GM13977 (cell line): ENCODE measurements at regions not wholly inside any gene's neighbourhood (a gene's known extent, or its start where the extent isn't known, plus 50 kb on each side); places are given as distances from the start of the nearest gene placed in this dataset.

ENCODE experiments used
- DNase-seq: peaks from one replicate; pipeline ENCODE4 v3.0.0; 2012; ENCODE audit warnings: low spot score
- in situ Hi-C: fragments of 300-500 bp; cut with MboI; formaldehyde crosslinking; loops from one replicate; pipeline ENCODE4 v1.12.0; 2022; ENCODE audit warnings: low sequenced_read_pairs, low pct_unique_long_range_greater_than_20kb, mixed read lengths, inconsistent platforms; ENCODE audit not compliant: unreplicated experiment
- TF ChIP-seq, protein P1 (sequence below): IDR thresholded peaks from 2 replicates; pipeline ENCODE4 v1.5.1; 2012; ENCODE audit warnings: mild to moderate bottlenecking, control low read depth; ENCODE audit not compliant: insufficient read depth; ENCODE audit errors: extremely low read depth, missing control alignments

DNA sequence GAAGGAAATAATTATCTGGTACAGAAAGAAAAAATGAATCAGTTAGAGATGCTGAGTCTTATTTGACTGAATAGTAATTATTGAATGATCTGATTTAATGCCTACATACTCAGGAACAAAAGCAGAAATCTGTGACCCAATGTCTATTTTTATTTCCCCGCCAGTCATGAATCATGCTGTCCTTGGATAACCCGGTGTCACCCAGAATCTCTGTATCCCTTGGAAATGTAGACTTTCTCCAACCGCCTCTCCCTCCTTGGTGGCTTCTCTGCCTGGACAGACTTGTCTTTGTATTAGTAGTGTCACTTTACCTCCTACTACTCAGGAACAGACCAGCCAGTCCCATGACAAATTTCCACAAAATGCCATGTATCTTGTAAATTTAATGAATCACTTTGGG lies 173.3 kb upstream of the PDGFD start:
- in situ Hi-C loops: no loop called here
- TF ChIP-seq, protein P1, sequence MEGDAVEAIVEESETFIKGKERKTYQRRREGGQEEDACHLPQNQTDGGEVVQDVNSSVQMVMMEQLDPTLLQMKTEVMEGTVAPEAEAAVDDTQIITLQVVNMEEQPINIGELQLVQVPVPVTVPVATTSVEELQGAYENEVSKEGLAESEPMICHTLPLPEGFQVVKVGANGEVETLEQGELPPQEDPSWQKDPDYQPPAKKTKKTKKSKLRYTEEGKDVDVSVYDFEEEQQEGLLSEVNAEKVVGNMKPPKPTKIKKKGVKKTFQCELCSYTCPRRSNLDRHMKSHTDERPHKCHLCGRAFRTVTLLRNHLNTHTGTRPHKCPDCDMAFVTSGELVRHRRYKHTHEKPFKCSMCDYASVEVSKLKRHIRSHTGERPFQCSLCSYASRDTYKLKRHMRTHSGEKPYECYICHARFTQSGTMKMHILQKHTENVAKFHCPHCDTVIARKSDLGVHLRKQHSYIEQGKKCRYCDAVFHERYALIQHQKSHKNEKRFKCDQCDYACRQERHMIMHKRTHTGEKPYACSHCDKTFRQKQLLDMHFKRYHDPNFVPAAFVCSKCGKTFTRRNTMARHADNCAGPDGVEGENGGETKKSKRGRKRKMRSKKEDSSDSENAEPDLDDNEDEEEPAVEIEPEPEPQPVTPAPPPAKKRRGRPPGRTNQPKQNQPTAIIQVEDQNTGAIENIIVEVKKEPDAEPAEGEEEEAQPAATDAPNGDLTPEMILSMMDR: no peak
- no peak for DNase-seq

DNA sequence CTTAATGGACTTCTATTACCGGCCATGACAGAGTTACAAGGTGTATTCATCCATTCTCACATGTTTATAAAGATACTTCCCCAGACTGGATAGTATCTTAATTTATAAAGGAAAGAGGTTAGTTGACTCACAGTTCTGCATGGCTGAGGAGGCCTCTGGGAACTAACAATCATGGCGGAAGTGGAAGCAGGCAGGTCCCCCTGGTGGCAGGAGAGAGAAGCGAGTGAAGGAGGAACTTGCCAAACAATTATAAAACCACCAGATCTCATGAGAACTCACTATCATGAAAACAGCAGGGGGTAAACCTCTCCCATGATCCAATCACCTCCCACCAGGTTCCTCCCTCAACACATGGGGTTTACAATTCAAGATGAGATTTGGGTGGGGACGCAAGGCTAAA lies 170.0 kb upstream of the PDGFD start:
- DNase-seq: no peak
- in situ Hi-C loops: no loop called here
- TF ChIP-seq, protein P1: peak; percentile 30

DNA sequence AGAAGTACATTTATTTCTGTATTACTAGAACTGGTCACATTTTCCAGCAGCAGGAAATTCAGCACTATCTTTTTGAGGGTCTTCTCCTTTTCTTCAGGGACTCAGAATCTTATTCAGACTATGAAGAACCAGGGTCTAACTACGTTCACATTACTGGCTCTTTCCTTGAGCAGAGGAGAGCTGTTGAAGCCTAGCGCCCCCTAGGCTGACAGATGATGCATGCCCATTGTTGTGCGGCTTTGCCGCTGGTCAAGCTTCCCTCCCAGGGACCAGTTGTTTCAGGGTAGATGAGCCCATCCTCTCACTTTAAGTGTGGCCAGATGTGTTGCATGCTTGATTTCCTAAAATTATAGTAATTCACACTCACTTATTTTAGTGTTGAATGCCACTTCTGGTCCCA lies 168.2 kb upstream of the PDGFD start:
- no peak for DNase-seq
- in situ Hi-C loops: no loop called here
- TF ChIP-seq, protein P1: peak; percentile 50

DNA sequence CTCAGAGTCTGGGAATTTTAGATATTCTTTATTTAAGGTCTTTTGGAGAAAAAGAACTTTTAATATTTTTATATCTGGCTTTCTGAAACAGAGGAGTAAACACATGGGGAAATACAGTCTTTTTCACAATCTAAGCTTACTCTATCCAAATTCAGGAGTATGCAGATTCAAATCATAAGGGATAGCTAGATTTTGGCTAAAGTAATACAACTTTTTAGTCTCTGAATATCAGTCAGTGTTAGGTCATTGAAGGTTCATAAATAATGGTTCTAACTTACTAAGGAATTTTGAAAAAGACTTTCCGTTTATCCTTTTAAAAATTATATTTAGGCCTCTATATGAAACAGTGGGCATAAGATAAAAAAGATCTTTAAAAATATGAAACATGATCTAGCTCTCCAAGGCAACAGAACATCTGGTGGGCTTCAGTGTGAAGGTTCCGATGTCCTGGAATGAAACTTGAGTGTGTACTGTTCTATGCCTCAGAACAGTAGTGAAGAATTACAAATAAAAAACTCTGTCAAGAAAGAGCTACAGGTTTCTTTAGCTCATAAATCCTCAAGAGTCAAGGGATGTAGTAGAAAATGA lies 165.2 kb upstream of the PDGFD start:
- TF ChIP-seq, protein P1: no peak
- in situ Hi-C loops: no loop called here
- no peak for DNase-seq

DNA sequence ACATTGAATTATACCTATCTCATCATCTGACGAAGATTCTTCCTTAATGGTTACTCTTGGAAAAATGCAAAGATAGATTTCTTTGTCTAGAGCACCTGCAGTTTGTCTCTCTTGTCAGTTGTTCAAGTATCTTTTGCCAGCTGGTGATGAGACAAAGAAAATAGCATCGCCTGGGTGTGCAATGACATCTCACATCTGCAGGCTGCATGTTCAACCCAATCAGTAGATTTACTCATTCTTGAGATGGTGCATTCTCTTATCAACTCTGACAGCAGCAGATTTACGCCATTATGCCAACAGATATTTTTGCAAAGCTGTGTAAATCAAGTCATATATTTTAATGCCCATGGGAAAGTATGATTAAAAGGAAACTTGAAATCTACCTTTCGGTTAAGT lies 164.6 kb upstream of the PDGFD start:
- TF ChIP-seq, protein P1: no peak
- DNase-seq: no peak
- in situ Hi-C loops: no loop called here

DNA sequence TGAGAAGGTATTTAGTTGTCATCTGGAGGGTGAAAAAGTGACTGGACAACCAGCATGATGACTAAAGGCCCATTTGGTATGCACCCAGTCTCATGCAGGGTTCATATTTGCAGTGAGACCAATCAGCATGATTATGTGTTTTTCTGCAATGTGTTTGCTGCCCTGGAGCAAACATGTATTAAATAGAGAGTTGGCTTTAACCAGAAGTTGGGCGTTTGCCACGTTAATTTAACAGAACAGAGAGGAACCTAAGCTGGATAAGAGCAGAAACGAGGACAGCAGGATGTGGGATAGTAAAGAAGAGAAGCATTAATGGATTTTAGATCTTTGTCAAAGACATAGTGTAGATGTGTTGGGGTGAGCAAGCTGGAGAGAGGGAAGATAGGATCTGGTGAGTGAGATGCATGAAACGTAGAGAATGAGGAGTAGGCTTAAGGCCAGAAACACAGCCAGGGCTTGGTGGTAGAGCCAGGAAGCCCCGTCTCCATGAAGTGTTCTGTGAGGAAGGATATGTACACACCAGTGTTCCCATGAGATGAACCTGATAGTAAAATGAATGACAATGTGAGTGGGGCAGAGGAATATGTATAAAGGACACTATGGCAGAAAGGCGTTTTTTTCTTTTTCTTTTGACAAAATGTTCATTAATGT lies 164.0 kb upstream of the PDGFD start:
- in situ Hi-C loops: no loop called here
- DNase-seq: no peak
- TF ChIP-seq, protein P1: no peak
